Loucy (cell line): ENCODE measurements at regions not wholly inside any gene's neighbourhood (a gene's known extent, or its start where the extent isn't known, plus 50 kb on each side); places are given as distances from the start of the nearest gene placed in this dataset.

Source experiments
- EZH2phosphoT487 ChIP-seq: fragments of 200-600 bp; IDR thresholded peaks from 2 replicates; pipeline ENCODE4 v1.6.1; 2018; ENCODE audit warnings: antibody characterized with exemption, mild to moderate bottlenecking, moderate library complexity, borderline replicate concordance
- TF ChIP-seq, protein P1 (sequence below): fragments of 200-600 bp; sonication (generic); conservative IDR thresholded peaks from 2 replicates; pipeline ENCODE4 v1.5.1; 2014; ENCODE audit warnings: mild to moderate bottlenecking, antibody characterized with exemption, low read length

DNA sequence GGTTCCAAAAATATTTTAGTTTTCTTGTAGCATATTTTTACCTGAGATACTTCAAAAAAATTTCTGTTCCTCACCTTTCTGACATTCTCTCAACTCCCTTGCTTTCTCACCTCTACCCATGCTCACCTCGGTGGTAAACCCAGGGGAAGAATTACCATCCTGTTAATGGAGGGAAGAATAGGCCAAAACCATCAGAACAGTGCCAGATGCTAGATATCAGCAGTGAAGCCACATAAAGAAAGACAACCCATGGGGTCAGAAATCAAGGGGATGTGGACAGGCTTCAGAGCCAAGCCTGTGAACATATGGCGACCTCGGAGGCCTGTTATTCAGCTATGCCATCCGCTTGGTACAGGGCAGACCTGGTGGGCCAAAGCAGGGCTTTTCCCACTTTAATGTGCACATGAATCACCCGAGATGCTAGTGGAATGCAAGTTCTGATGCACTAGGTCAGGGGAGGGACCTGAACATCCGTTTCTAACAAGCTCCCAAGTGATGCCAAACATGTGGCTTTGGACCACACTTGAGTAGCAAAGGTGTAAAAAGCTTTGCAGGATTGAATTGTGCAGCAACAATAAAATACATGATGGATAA is 125.5 kb downstream of the NPY start:
- TF ChIP-seq, protein P1, sequence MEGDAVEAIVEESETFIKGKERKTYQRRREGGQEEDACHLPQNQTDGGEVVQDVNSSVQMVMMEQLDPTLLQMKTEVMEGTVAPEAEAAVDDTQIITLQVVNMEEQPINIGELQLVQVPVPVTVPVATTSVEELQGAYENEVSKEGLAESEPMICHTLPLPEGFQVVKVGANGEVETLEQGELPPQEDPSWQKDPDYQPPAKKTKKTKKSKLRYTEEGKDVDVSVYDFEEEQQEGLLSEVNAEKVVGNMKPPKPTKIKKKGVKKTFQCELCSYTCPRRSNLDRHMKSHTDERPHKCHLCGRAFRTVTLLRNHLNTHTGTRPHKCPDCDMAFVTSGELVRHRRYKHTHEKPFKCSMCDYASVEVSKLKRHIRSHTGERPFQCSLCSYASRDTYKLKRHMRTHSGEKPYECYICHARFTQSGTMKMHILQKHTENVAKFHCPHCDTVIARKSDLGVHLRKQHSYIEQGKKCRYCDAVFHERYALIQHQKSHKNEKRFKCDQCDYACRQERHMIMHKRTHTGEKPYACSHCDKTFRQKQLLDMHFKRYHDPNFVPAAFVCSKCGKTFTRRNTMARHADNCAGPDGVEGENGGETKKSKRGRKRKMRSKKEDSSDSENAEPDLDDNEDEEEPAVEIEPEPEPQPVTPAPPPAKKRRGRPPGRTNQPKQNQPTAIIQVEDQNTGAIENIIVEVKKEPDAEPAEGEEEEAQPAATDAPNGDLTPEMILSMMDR, result no peak
- no peak for TF ChIP-seq EZH2phosphoT487
